Mammary epithelial cell (primary cell): ENCODE measurements at regions not wholly inside any gene's neighbourhood (a gene's known extent, or its start where the extent isn't known, plus 50 kb on each side); places are given as distances from the start of the nearest gene placed in this dataset.

ENCODE experiments used
- CTCF ChIP-seq, 2 donors: IDR thresholded peaks in 1 of 2; conservative IDR thresholded peaks in 1 of 2; 2 replicates each; pipeline ENCODE4 v1.5.1; 2011 to 2012; ENCODE audit warnings: inconsistent platforms in 2 of 2, low read length in 2 of 2, mild to moderate bottlenecking in 2 of 2, control low read depth in 1 of 2, low read depth in 1 of 2; ENCODE audit not compliant: insufficient read depth in 1 of 2; ENCODE audit errors: extremely low read depth in 1 of 2
- EZH2 ChIP-seq: IDR thresholded peaks from 2 replicates; pipeline ENCODE4 v1.6.1; 2012; ENCODE audit warnings: low read length, inconsistent platforms, borderline replicate concordance

GRCh38 chr6:134754013-134754690 is 195.7 kb downstream of the ALDH8A1 start:
- TF ChIP-seq CTCF (conservative IDR thresholded peaks at IDR 0.05 in 1 of 2, IDR thresholded peaks at IDR 0.05 in 1 of 2; ENCODE audit: extremely low read depth in 1 of 2, insufficient read depth in 1 of 2, low read depth in 1 of 2, low read length in 2 of 2): no peak
- no peak for TF ChIP-seq EZH2
